ENCODE measurements at regions not wholly inside any gene's neighbourhood (a gene's known extent, or its start where the extent isn't known, plus 50 kb on each side); places are given as distances from the start of the nearest gene placed in this dataset.

GRCh38 chr6:168778201-168778600 lies 337.2 kb downstream of the SMOC2 start:
- H3K27ac Mint-ChIP-seq: no peak overlapping the region

GRCh38 chr6:168774381-168774780 lies 333.4 kb downstream of the SMOC2 start:
- H3K27ac Mint-ChIP-seq: no peak overlapping the region

More at GRCh38 chr6:168778201-168778600, 337.2 kb downstream of the SMOC2 start:
- H3K36me3 Mint-ChIP-seq: peaks cover 13 to 21% (median 17%) of the 10 kb centered on the region in 3 donors
- peaks cover 0 to 12% (median 2%) of the 10 kb centered on the region in 3 donors for H3K27me3 Mint-ChIP-seq (ENCODE audit: low read depth in 3 of 3)
- no peaks in the 10 kb centered on the region for H3K4me1 Mint-ChIP-seq
- DNase-seq: no peak
- no peak overlapping the region for H3K4me3 Mint-ChIP-seq
- H3K9me3 Mint-ChIP-seq: peaks cover 8 to 26% (median 22%) of the 10 kb centered on the region in 6 donors

GRCh38 chr6:168773788-168774187 lies 332.8 kb downstream of the SMOC2 start:
- no peak for DNase-seq
- Mint-ChIP-seq H3K4me3 (no peak overlapping the region), H3K9me3 (peaks cover 9 to 54% (median 28%) of the 10 kb centered on the region in 6 donors), H3K4me1 (no peaks in the 10 kb centered on the region), H3K27me3 (ENCODE audit: low read depth in 3 of 3) (peaks cover 2 to 5% (median 2%) of the 10 kb centered on the region in 3 donors), H3K36me3 (peaks cover 18 to 24% (median 22%) of the 10 kb centered on the region in 3 donors), H3K27ac (no peak overlapping the region)

More at GRCh38 chr6:168774381-168774780, 333.4 kb downstream of the SMOC2 start:
- no peak for DNase-seq
- H3K9me3 Mint-ChIP-seq: peaks cover 9 to 50% (median 27%) of the 10 kb centered on the region in 6 donors
- peaks cover 18 to 22% (median 20%) of the 10 kb centered on the region in 3 donors for H3K36me3 Mint-ChIP-seq
- H3K4me3 Mint-ChIP-seq: no peak overlapping the region
- H3K4me1 Mint-ChIP-seq: no peaks in the 10 kb centered on the region
- H3K27me3 Mint-ChIP-seq (ENCODE audit: low read depth in 3 of 3): peaks cover 2 to 5% (median 2%) of the 10 kb centered on the region in 3 donors

GRCh38 chr6:168765752-168766151 lies 324.8 kb downstream of the SMOC2 start:
- DNase-seq: no peak
- H3K4me3 Mint-ChIP-seq: no peak overlapping the region
- no peaks in the 10 kb centered on the region for H3K4me1 Mint-ChIP-seq
- peaks cover 2 to 3% (median 2%) of the 10 kb centered on the region in 3 donors for H3K27me3 Mint-ChIP-seq (ENCODE audit: low read depth in 3 of 3)
- peaks cover 0 to 7% (median 5%) of the 10 kb centered on the region in 3 donors for H3K36me3 Mint-ChIP-seq
- H3K9me3 Mint-ChIP-seq: peaks cover 0 to 18% (median 4%) of the 10 kb centered on the region in 6 donors
- no peak overlapping the region for H3K27ac Mint-ChIP-seq

- H3K36me3 Mint-ChIP-seq: no peaks in the 10 kb centered on the region
- DNase-seq: no peak
- peaks cover 0 to 9% of the 10 kb centered on the region in 2 donors for H3K4me1 Mint-ChIP-seq
- no peaks in the 10 kb centered on the region for H3K9me3 Mint-ChIP-seq
- no peak overlapping the region for H3K4me3 Mint-ChIP-seq
- H3K27ac Mint-ChIP-seq: no peak overlapping the region
- peaks cover 2 to 10% (median 9%) of the 10 kb centered on the region in 3 donors for H3K27me3 Mint-ChIP-seq (ENCODE audit: low read depth in 3 of 3)
Observed at GRCh38 chr6:168756009-168756634, 315.1 kb downstream of the SMOC2 start.

- peaks cover 0 to 4% (median 0%) of the 10 kb centered on the region in 3 donors for H3K36me3 Mint-ChIP-seq
- H3K4me3 Mint-ChIP-seq: no peak overlapping the region
- peaks cover 2 to 6% (median 4%) of the 10 kb centered on the region in 3 donors for H3K27me3 Mint-ChIP-seq (ENCODE audit: low read depth in 3 of 3)
- no peak for DNase-seq
- no peak overlapping the region for H3K27ac Mint-ChIP-seq
- H3K4me1 Mint-ChIP-seq: no peaks in the 10 kb centered on the region
- H3K9me3 Mint-ChIP-seq: no peaks in the 10 kb centered on the region
Observed at GRCh38 chr6:168746643-168747042, 305.7 kb downstream of the SMOC2 start.

GRCh38 chr6:168746013-168746412 lies 305.0 kb downstream of the SMOC2 start:
- Mint-ChIP-seq H3K9me3 (peaks cover 0 to 2% (median 0%) of the 10 kb centered on the region in 6 donors), H3K4me3 (no peak overlapping the region), H3K36me3 (peaks cover 0 to 4% (median 0%) of the 10 kb centered on the region in 3 donors), H3K27ac (no peak overlapping the region), H3K4me1 (no peaks in the 10 kb centered on the region), H3K27me3 (ENCODE audit: low read depth in 3 of 3) (peaks cover 0 to 9% (median 4%) of the 10 kb centered on the region in 3 donors)
- no peak for DNase-seq

GRCh38 chr6:168744861-168745260 lies 303.9 kb downstream of the SMOC2 start:
- Mint-ChIP-seq H3K36me3 (no peaks in the 10 kb centered on the region), H3K4me1 (no peaks in the 10 kb centered on the region), H3K27me3 (ENCODE audit: low read depth in 3 of 3) (peaks cover 0 to 7% (median 0%) of the 10 kb centered on the region in 3 donors), H3K9me3 (peaks cover 0 to 2% (median 0%) of the 10 kb centered on the region in 6 donors), H3K4me3 (no peak overlapping the region), H3K27ac (no peak overlapping the region)
- no peak for DNase-seq

- peak overlapping the region in 1 of 6 donors; percentile 4 for H3K27ac Mint-ChIP-seq
- no peak for DNase-seq
- peaks cover 0 to 10% (median 7%) of the 10 kb centered on the region in 3 donors for H3K36me3 Mint-ChIP-seq
- H3K9me3 Mint-ChIP-seq: peaks cover 7 to 16% (median 15%) of the 10 kb centered on the region in 6 donors
- peaks cover 0 to 9% (median 3%) of the 10 kb centered on the region in 3 donors for H3K27me3 Mint-ChIP-seq (ENCODE audit: low read depth in 3 of 3)
- no peak overlapping the region for H3K4me3 Mint-ChIP-seq
- H3K4me1 Mint-ChIP-seq: no peaks in the 10 kb centered on the region
Observed at GRCh38 chr6:168741942-168742782, 301.2 kb downstream of the SMOC2 start.

- H3K27ac Mint-ChIP-seq: no peak overlapping the region
- H3K4me3 Mint-ChIP-seq: no peak overlapping the region
- peaks cover 0 to 9% (median 3%) of the 10 kb centered on the region in 3 donors for H3K27me3 Mint-ChIP-seq (ENCODE audit: low read depth in 3 of 3)
- H3K36me3 Mint-ChIP-seq: peaks cover 0 to 10% (median 7%) of the 10 kb centered on the region in 3 donors
- peaks cover 7 to 25% (median 18%) of the 10 kb centered on the region in 6 donors for H3K9me3 Mint-ChIP-seq
- no peak for DNase-seq
- H3K4me1 Mint-ChIP-seq: no peaks in the 10 kb centered on the region
Observed at GRCh38 chr6:168741305-168741704, 300.3 kb downstream of the SMOC2 start.

- Mint-ChIP-seq H3K4me1 (no peaks in the 10 kb centered on the region), H3K27ac (no peak overlapping the region), H3K9me3 (peaks cover 7 to 25% (median 18%) of the 10 kb centered on the region in 6 donors), H3K36me3 (peaks cover 0 to 10% (median 7%) of the 10 kb centered on the region in 3 donors), H3K4me3 (no peak overlapping the region), H3K27me3 (ENCODE audit: low read depth in 3 of 3) (peaks cover 0 to 11% (median 3%) of the 10 kb centered on the region in 3 donors)
- DNase-seq: no peak
Observed at GRCh38 chr6:168739381-168739780, 298.4 kb downstream of the SMOC2 start.

- no peaks in the 10 kb centered on the region for H3K4me1 Mint-ChIP-seq
- no peak overlapping the region for H3K4me3 Mint-ChIP-seq
- H3K27me3 Mint-ChIP-seq (ENCODE audit: low read depth in 3 of 3): peaks cover 0 to 7% (median 3%) of the 10 kb centered on the region in 3 donors
- no peak for DNase-seq
- no peak overlapping the region for H3K27ac Mint-ChIP-seq
- peaks cover 7 to 25% (median 18%) of the 10 kb centered on the region in 6 donors for H3K9me3 Mint-ChIP-seq
- peaks cover 0 to 10% (median 7%) of the 10 kb centered on the region in 3 donors for H3K36me3 Mint-ChIP-seq
Observed at GRCh38 chr6:168737481-168737880, 296.5 kb downstream of the SMOC2 start.

- Mint-ChIP-seq H3K27me3 (ENCODE audit: low read depth in 3 of 3) (peaks cover 0 to 7% (median 3%) of the 10 kb centered on the region in 3 donors), H3K36me3 (peaks cover 0 to 10% (median 7%) of the 10 kb centered on the region in 3 donors), H3K27ac (no peak overlapping the region), H3K4me1 (no peaks in the 10 kb centered on the region), H3K4me3 (no peak overlapping the region), H3K9me3 (peaks cover 7 to 25% (median 18%) of the 10 kb centered on the region in 6 donors)
- no peak for DNase-seq
Observed at GRCh38 chr6:168737014-168737413, 296.0 kb downstream of the SMOC2 start.

- Mint-ChIP-seq H3K4me3 (no peak overlapping the region), H3K9me3 (peaks cover 5 to 25% (median 18%) of the 10 kb centered on the region in 6 donors), H3K36me3 (peaks cover 4 to 10% (median 7%) of the 10 kb centered on the region in 3 donors), H3K27ac (no peak overlapping the region), H3K27me3 (ENCODE audit: low read depth in 3 of 3) (peaks cover 0 to 4% (median 3%) of the 10 kb centered on the region in 3 donors), H3K4me1 (no peaks in the 10 kb centered on the region)
- DNase-seq: no peak
Observed at GRCh38 chr6:168736039-168736438, 295.1 kb downstream of the SMOC2 start.
